Colon (tissue), 2 donors: ENCODE measurements at regions not wholly inside any gene's neighbourhood (a gene's known extent, or its start where the extent isn't known, plus 50 kb on each side); places are given as distances from the start of the nearest gene placed in this dataset.
"Not testable (repeated sequence)": the region's sequence is repeated elsewhere in the genome, so short reads cannot be mapped to it uniquely, and the experiment has no call there.

ENCODE experiments used
- FAIRE-seq: peaks from 2 replicates; lab custom pipeline; 2012; peaks lifted over from hg19 to GRCh38; lab: Jason Lieb, UNC
- donor health status: control.
- donor health status: control.

- no peak for FAIRE-seq
Measured at GRCh38 chr2:124967325-124967724, 942.2 kb downstream of the CNTNAP5 start.

GRCh38 chr2:124970030-124970429 lies 944.9 kb downstream of the CNTNAP5 start:
- no peak for FAIRE-seq

- no peak for FAIRE-seq
Measured at GRCh38 chr2:124973396-124973795, 948.3 kb downstream of the CNTNAP5 start.

- no peak for FAIRE-seq
Measured at GRCh38 chr2:124975224-124975623, 950.1 kb downstream of the CNTNAP5 start.

GRCh38 chr2:124975648-124976047 lies 950.6 kb downstream of the CNTNAP5 start:
- no peak for FAIRE-seq

GRCh38 chr2:124978597-124978996 lies 953.5 kb downstream of the CNTNAP5 start:
- no peak for FAIRE-seq

- FAIRE-seq: no peak
Measured at GRCh38 chr2:124983595-124983994, 958.5 kb downstream of the CNTNAP5 start.

- FAIRE-seq: no peak
Measured at GRCh38 chr2:124985270-124985669, 960.2 kb downstream of the CNTNAP5 start.

- FAIRE-seq: no peak
Measured at GRCh38 chr2:124986136-124986535, 961.0 kb downstream of the CNTNAP5 start.

- not testable (repeated sequence) for FAIRE-seq
Measured at GRCh38 chr2:124986870-124987269, 961.8 kb downstream of the CNTNAP5 start.

- FAIRE-seq: not testable (repeated sequence)
Measured at GRCh38 chr2:124987436-124987835, 962.3 kb downstream of the CNTNAP5 start.

- FAIRE-seq: no peak
Measured at GRCh38 chr2:124988111-124988510, 963.0 kb downstream of the CNTNAP5 start.

GRCh38 chr2:124988794-124989193 lies 963.7 kb downstream of the CNTNAP5 start:
- no peak for FAIRE-seq

GRCh38 chr2:124993809-124994208 lies 968.7 kb downstream of the CNTNAP5 start:
- no peak for FAIRE-seq

- no peak for FAIRE-seq
Measured at GRCh38 chr2:124995185-124995912, 970.3 kb downstream of the CNTNAP5 start.

GRCh38 chr2:124996406-124996805 lies 971.3 kb downstream of the CNTNAP5 start:
- FAIRE-seq: no peak

- FAIRE-seq: no peak
Measured at GRCh38 chr2:124999906-125000305, 974.8 kb downstream of the CNTNAP5 start.

- FAIRE-seq: no peak
Measured at GRCh38 chr2:125004106-125004800, 979.2 kb downstream of the CNTNAP5 start.

GRCh38 chr2:125006676-125007075 lies 981.6 kb downstream of the CNTNAP5 start:
- no peak for FAIRE-seq

GRCh38 chr2:125028721-125029120 lies 1003.6 kb downstream of the CNTNAP5 start:
- FAIRE-seq: not testable (repeated sequence)

- no peak for FAIRE-seq
Measured at GRCh38 chr2:125033871-125034270, 1008.8 kb downstream of the CNTNAP5 start.

- FAIRE-seq: no peak
Measured at GRCh38 chr2:125037135-125037653, 1012.1 kb downstream of the CNTNAP5 start.

GRCh38 chr2:125041846-125042245 lies 1016.8 kb downstream of the CNTNAP5 start:
- no peak for FAIRE-seq
